ENCODE measurements at regions not wholly inside any gene's neighbourhood (a gene's known extent, or its start where the extent isn't known, plus 50 kb on each side); places are given as distances from the start of the nearest gene placed in this dataset.

- intact Hi-C loops (cut with DNase I) = no loop called here
- H3K27ac ChIP-seq = no peak overlapping the region
- no peaks in the 10 kb centered on the region for H3K36me3 ChIP-seq (ENCODE audit: insufficient read depth in 1 of 2, low read depth in 1 of 2)
- H3K9me3 ChIP-seq = no peaks in the 10 kb centered on the region
- DNase-seq (no peak), ATAC-seq (no peak)
- 8 to 33% (median 10%) methylated on average over 1 of the region's 1 CpG for WGBS, 3 donors
- peaks cover 0 to 15% (median 0%) of the 10 kb centered on the region in 3 donors for H3K27me3 ChIP-seq (ENCODE audit: insufficient read depth in 3 of 3, low read length in 2 of 3)
- no peak overlapping the region for H3K4me3 ChIP-seq
- H3K4me1 ChIP-seq = no peaks in the 10 kb centered on the region
- TF ChIP-seq CTCF (IDR thresholded peaks at IDR 0.05) = no peak
Measured at GRCh38 chrX:69216446-69216845, 51.2 kb upstream of the PJA1 start.

GRCh38 chrX:69215161-69215875 is 50.1 kb upstream of the PJA1 start:
- Histone ChIP-seq H3K27ac (no peak overlapping the region), H3K9me3 (no peaks in the 10 kb centered on the region), H3K36me3 (ENCODE audit: insufficient read depth in 1 of 2, low read depth in 1 of 2) (no peaks in the 10 kb centered on the region), H3K27me3 (ENCODE audit: insufficient read depth in 3 of 3, low read length in 2 of 3) (peaks cover 0 to 15% (median 0%) of the 10 kb centered on the region in 3 donors), H3K4me3 (no peak overlapping the region), H3K4me1 (no peaks in the 10 kb centered on the region)
- intact Hi-C loops (cut with DNase I) = no loop called here
- WGBS, 3 donors = 70 to 77% (median 76%) methylated on average over 16 to 17 of the region's 17 CpGs
- TF ChIP-seq CTCF (IDR thresholded peaks at IDR 0.05) = no peak
- ATAC-seq = no peak
- no peak for DNase-seq
